HL-60 (cell line): ENCODE measurements at regions not wholly inside any gene's neighbourhood (a gene's known extent, or its start where the extent isn't known, plus 50 kb on each side); places are given as distances from the start of the nearest gene placed in this dataset.

Experiments used
- GABPA ChIP-seq: IDR thresholded peaks from 2 replicates; pipeline ENCODE4 v1.6.1; 2012; ENCODE audit warnings: low read depth
- POLR2AphosphoS5 ChIP-seq: IDR thresholded peaks from 2 replicates; pipeline ENCODE4 v1.6.1; 2012; ENCODE audit warnings: low read depth
- SPI1 ChIP-seq: IDR thresholded peaks from 2 replicates; pipeline ENCODE4 v1.6.1; 2012; ENCODE audit warnings: low read depth, mild to moderate bottlenecking, borderline replicate concordance
- TF ChIP-seq, protein P1 (sequence below): IDR thresholded peaks from one replicate; pipeline ENCODE4 v1.5.1; 2011; ENCODE audit warnings: low read length, control low read depth, inconsistent platforms; ENCODE audit not compliant: insufficient read depth
- TF ChIP-seq, protein P2 (sequence below): IDR thresholded peaks from 2 replicates; pipeline ENCODE4 v1.6.1; 2012; ENCODE audit warnings: low read depth; ENCODE audit not compliant: insufficient replicate concordance

GRCh38 chr5:172583931-172584511 lies 57.0 kb upstream of the NEURL1B start:
- TF ChIP-seq, protein P1, sequence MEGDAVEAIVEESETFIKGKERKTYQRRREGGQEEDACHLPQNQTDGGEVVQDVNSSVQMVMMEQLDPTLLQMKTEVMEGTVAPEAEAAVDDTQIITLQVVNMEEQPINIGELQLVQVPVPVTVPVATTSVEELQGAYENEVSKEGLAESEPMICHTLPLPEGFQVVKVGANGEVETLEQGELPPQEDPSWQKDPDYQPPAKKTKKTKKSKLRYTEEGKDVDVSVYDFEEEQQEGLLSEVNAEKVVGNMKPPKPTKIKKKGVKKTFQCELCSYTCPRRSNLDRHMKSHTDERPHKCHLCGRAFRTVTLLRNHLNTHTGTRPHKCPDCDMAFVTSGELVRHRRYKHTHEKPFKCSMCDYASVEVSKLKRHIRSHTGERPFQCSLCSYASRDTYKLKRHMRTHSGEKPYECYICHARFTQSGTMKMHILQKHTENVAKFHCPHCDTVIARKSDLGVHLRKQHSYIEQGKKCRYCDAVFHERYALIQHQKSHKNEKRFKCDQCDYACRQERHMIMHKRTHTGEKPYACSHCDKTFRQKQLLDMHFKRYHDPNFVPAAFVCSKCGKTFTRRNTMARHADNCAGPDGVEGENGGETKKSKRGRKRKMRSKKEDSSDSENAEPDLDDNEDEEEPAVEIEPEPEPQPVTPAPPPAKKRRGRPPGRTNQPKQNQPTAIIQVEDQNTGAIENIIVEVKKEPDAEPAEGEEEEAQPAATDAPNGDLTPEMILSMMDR = no peak
- TF ChIP-seq, protein P2, sequence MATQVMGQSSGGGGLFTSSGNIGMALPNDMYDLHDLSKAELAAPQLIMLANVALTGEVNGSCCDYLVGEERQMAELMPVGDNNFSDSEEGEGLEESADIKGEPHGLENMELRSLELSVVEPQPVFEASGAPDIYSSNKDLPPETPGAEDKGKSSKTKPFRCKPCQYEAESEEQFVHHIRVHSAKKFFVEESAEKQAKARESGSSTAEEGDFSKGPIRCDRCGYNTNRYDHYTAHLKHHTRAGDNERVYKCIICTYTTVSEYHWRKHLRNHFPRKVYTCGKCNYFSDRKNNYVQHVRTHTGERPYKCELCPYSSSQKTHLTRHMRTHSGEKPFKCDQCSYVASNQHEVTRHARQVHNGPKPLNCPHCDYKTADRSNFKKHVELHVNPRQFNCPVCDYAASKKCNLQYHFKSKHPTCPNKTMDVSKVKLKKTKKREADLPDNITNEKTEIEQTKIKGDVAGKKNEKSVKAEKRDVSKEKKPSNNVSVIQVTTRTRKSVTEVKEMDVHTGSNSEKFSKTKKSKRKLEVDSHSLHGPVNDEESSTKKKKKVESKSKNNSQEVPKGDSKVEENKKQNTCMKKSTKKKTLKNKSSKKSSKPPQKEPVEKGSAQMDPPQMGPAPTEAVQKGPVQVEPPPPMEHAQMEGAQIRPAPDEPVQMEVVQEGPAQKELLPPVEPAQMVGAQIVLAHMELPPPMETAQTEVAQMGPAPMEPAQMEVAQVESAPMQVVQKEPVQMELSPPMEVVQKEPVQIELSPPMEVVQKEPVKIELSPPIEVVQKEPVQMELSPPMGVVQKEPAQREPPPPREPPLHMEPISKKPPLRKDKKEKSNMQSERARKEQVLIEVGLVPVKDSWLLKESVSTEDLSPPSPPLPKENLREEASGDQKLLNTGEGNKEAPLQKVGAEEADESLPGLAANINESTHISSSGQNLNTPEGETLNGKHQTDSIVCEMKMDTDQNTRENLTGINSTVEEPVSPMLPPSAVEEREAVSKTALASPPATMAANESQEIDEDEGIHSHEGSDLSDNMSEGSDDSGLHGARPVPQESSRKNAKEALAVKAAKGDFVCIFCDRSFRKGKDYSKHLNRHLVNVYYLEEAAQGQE = no peak
- no peak for TF ChIP-seq POLR2AphosphoS5
- TF ChIP-seq GABPA = no peak
- TF ChIP-seq SPI1 = no peak
